ENCODE measurements at regions not wholly inside any gene's neighbourhood (a gene's known extent, or its start where the extent isn't known, plus 50 kb on each side); places are given as distances from the start of the nearest gene placed in this dataset.
A peak's percentile ranks its signal among the peaks of the same experiment; 100 is the strongest.

DNA sequence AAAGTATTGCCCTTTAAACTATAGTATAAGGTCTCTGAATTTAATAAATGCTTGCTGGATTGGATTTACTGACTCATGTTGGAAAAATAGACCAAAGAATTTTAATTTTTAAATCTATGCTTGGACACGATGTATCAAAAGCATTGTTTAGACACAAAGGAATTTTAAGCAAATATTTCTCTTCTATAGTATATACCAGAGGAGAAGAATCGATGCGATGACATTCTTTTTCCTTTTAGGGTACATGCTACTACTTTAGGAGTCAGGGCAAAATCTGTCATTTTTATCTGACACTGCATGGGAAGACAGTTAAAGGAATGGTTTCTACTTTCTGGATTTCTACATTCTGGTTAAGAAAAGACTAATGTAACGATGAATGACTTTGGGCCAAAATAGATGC is 339.9 kb downstream of the BMPER start:
- no peak for DNase-seq
- Histone ChIP-seq H3K27me3 (no peaks in the 10 kb centered on the region), H3K9me3 (no peaks in the 10 kb centered on the region; the same call in 1 of the 2 replicates), H3K4me3 (no peak overlapping the region), H3K36me3 (no peaks in the 10 kb centered on the region)

DNA sequence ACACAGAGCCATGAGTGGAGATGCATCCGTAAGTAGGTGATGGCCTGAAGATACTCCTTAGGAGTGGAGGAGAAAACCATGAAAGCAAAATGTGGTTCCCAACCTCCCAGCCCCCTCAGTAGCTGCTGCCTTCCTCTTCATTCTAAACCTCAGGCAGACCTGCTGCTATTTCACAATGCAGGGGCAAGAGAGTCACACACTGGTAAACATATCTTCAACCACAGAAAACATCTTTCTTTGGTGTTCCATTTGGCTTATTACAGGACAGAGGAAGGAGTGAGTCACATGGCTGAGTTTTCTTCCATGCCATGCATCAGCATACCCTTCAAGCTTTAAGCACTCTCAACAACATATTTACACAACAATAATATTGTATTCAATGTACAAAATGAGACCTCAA is 342.1 kb downstream of the BMPER start:
- no peaks in the 10 kb centered on the region for H3K36me3 ChIP-seq
- H3K27me3 ChIP-seq, result no peaks in the 10 kb centered on the region
- no peak for DNase-seq
- no peak overlapping the region for H3K4me3 ChIP-seq
- no peaks in the 10 kb centered on the region for H3K9me3 ChIP-seq

DNA sequence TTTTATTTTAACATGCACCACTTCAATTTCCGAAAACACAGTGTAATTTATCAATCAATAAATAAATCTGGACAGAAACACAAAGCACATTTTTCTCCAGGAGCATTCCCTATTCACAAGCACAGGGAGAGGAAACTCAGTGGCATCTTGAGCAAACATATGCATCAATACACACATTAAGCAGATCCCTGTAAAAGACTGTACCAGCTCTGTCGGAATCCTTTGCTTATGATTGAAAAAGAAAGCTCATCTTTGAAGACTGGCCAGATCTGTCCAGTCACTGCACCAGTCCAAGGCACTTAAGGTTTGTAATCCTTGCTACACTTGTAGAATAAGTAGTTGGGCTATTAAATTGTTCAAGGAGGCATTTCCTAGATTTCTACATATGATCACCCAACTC is 343.9 kb downstream of the BMPER start:
- Histone ChIP-seq H3K9me3 (no peaks in the 10 kb centered on the region), H3K36me3 (no peaks in the 10 kb centered on the region), H3K27me3 (no peaks in the 10 kb centered on the region), H3K4me3 (no peak overlapping the region)
- no peak for DNase-seq

DNA sequence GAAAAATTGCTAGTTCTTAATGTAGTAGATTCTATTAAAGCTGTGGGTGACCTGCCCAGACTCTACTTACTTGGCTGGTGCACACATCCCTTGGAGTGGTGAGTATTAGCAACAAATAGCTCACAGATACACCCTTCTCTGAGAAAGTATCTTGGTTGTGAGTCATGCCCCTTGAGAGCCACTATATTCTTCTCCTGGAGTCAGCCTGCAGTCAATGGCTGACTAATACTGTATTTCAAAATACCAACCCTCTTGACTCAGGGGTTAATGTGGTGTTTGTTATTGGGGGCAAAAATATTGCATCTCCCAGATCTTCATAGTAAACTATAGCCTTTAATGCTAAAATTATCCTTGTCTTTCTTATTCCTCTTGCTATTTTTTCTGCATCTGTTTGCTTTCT is 354.9 kb downstream of the BMPER start:
- Histone ChIP-seq H3K27me3 (no peaks in the 10 kb centered on the region), H3K9me3 (no peaks in the 10 kb centered on the region), H3K36me3 (no peaks in the 10 kb centered on the region), H3K4me3 (no peak overlapping the region)
- DNase-seq, result peak; percentile 72

GRCh38 chr7:34263168-34263567 is 357.8 kb downstream of the BMPER start:
- no peaks in the 10 kb centered on the region for H3K9me3 ChIP-seq
- H3K36me3 ChIP-seq, result no peaks in the 10 kb centered on the region
- H3K27me3 ChIP-seq, result no peaks in the 10 kb centered on the region
- no peak for DNase-seq
- H3K4me3 ChIP-seq, result no peak overlapping the region

DNA sequence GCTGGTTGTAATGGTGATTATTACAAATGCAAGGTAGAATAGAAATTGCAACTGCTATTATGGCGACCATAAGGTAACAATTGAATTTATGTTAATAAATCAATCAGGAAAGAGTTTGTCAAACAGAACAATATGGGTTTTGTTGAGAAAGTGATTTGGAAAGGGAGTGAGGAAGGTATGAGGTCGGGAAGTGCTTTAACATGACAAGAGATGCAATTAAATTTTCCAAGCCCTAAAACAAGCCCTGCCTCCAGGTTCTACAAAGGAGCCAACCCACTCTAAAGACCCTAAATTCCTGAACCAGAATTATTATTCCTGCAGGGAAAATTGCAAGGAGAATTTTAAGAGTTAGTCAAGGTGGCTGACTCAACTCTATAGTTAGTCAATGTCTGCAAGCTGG is 363.7 kb downstream of the BMPER start:
- no peaks in the 10 kb centered on the region for H3K36me3 ChIP-seq

DNA sequence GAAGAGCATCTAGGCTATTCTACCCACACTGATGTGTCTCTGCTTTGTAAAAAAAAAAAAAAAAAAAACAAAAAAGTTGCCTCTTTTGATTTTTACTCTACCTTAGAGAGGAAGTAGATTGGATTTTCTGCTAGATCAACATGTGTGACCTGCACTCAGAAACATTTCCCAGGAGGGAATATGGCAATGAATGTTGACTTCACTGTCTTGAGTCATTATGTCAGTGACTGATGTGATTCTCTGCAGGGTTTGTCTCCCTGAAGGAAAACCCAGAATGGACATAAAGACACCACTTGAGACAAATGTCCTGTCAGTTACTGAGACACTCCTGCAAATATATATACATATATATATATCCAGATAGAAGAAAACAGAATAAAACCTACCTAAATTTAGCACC is 370.3 kb downstream of the BMPER start:
- no peaks in the 10 kb centered on the region for H3K9me3 ChIP-seq
- no peaks in the 10 kb centered on the region for H3K27me3 ChIP-seq
- H3K36me3 ChIP-seq, result no peaks in the 10 kb centered on the region
- DNase-seq, result no peak
- H3K4me3 ChIP-seq, result no peak overlapping the region

More for the DNA sequence above, 363.7 kb downstream of the BMPER start:
- no peak for DNase-seq
- no peaks in the 10 kb centered on the region for H3K9me3 ChIP-seq
- H3K27me3 ChIP-seq, result no peaks in the 10 kb centered on the region
- no peak overlapping the region for H3K4me3 ChIP-seq

DNA sequence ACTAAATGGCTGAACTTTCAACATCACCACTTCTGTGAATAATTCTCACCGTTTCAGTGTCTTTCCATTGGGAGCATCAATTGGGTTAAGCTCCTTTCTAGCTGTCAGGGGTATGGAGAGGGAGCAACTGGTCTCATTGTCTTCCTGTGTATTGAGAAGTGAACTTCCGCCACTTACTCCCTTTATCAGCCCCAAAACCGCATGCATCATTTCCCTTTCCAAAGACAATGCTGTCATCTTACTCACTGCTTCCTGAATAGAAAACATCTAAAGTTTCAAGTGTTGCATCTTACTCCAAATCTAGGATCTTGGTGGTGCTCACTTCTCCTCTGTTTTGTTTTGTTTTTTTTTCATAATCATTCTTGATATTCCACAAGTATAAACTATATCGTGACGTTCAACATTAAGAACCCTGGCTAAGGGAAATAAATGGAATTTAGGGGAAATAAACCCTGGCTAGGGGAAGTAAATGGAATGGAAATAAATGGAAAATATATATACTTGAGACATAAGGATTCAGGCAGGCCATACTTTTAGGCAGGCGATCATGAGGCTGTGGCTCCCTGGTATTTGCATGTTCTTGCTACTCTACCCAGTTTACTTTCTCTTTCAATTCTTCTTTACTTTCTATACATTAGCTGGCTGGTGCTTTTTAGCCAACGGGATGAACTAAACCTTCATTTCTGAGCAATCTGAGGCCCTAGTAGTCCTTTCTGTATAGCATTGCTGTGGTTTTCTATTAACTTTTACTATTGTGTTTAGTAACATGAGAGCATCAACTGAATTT is 371.9 kb downstream of the BMPER start:
- DNase-seq, result peak; percentile 1
- no peaks in the 10 kb centered on the region for H3K27me3 ChIP-seq
- H3K4me3 ChIP-seq, result no peak overlapping the region

GRCh38 chr7:34277803-34278199 is 372.5 kb downstream of the BMPER start:
- Histone ChIP-seq H3K4me3 (no peak overlapping the region), H3K36me3 (no peaks in the 10 kb centered on the region), H3K27me3 (no peaks in the 10 kb centered on the region), H3K9me3 (no peaks in the 10 kb centered on the region)
- peak; percentile 9 for DNase-seq

More for the DNA sequence above, 371.9 kb downstream of the BMPER start:
- no peaks in the 10 kb centered on the region for H3K9me3 ChIP-seq
- no peaks in the 10 kb centered on the region for H3K36me3 ChIP-seq

- H3K27me3 ChIP-seq, result no peaks in the 10 kb centered on the region; the same call in 1 of the 2 replicates
- DNase-seq, result no peak
Observed at GRCh38 chr7:34281260-34281659, 375.9 kb downstream of the BMPER start.

GRCh38 chr7:34282271-34282670 is 375.7 kb upstream of the NPSR1 start:
- H3K36me3 ChIP-seq, result no peaks in the 10 kb centered on the region
- H3K9me3 ChIP-seq, result no peaks in the 10 kb centered on the region
- H3K4me3 ChIP-seq, result no peak overlapping the region
- no peak for DNase-seq
- no peaks in the 10 kb centered on the region; the same call in 1 of the 2 replicates for H3K27me3 ChIP-seq

More at GRCh38 chr7:34281260-34281659, 375.9 kb downstream of the BMPER start:
- no peak overlapping the region for H3K4me3 ChIP-seq
- no peaks in the 10 kb centered on the region for H3K9me3 ChIP-seq
- H3K36me3 ChIP-seq, result no peaks in the 10 kb centered on the region

DNA sequence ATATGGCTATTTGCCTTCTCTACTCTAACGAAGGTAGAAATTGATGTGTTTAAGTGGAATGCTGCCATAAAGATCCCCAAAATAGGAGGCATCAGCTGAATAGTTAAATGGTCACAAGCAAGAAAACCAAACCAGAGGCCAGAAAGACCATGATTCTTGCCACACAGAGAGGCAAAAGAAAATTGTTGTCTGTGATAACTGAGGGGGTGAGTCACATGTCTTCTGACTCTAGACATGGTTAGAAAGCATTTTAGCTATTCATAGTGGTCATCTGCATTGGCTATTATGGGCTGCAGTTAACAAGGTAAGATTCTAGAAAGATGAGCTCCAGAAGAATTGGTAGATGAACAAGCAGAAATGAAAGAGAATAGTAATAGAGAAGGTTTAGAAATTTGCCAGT is 361.4 kb upstream of the NPSR1 start:
- Histone ChIP-seq H3K9me3 (no peaks in the 10 kb centered on the region), H3K4me3 (no peak overlapping the region), H3K36me3 (no peaks in the 10 kb centered on the region), H3K27me3 (no peaks in the 10 kb centered on the region)
- DNase-seq, result no peak

- no peaks in the 10 kb centered on the region for H3K9me3 ChIP-seq
- H3K27me3 ChIP-seq, result no peaks in the 10 kb centered on the region
- H3K4me3 ChIP-seq, result no peak overlapping the region
- DNase-seq, result no peak
- no peaks in the 10 kb centered on the region for H3K36me3 ChIP-seq
Observed at GRCh38 chr7:34298492-34299013, 359.5 kb upstream of the NPSR1 start.

DNA sequence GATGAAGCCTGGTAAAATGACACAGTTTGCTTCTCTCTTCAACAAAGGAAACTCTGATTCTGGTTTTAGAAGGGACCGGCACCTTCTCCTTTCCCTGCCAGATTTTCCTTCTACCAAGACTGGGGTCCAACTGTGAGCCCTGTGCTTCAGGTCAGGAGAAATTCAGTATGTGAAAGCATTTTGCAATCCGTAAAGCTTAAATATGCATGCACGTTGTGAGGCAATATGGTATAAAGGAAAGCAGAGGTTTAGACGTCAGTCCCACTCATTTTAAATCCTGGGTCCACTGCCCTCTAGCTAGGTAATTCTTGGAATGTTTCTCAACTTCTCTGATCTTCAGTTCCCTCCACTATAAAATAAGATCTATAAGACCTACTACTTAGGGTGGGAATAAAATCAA is 359.0 kb upstream of the NPSR1 start:
- Histone ChIP-seq H3K36me3 (no peaks in the 10 kb centered on the region), H3K9me3 (no peaks in the 10 kb centered on the region), H3K27me3 (no peaks in the 10 kb centered on the region), H3K4me3 (no peak overlapping the region)
- no peak for DNase-seq

DNA sequence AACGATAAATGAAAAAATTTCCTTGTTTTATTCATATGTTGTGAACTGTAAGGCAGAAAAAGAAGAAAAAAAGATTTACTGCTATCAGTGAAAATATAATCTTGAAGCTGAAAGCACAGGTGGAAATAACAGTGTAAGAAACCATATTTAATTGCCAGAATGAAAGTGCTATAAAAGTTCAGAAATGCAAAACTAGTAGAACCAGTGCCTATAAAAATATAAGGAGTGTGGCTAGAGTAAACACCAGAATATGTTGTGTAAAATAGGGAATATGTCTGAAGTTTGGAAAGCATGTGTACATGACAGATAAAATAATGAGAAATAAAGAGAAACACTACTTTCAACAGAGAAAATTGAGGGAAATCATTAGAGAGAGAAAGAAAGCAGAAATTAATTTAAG is 350.5 kb upstream of the NPSR1 start:
- H3K9me3 ChIP-seq, result peaks cover 2% of the 10 kb centered on the region; the same call in 1 of the 2 replicates
- no peaks in the 10 kb centered on the region for H3K27me3 ChIP-seq
- H3K4me3 ChIP-seq, result no peak overlapping the region
- no peaks in the 10 kb centered on the region for H3K36me3 ChIP-seq
- no peak for DNase-seq

DNA sequence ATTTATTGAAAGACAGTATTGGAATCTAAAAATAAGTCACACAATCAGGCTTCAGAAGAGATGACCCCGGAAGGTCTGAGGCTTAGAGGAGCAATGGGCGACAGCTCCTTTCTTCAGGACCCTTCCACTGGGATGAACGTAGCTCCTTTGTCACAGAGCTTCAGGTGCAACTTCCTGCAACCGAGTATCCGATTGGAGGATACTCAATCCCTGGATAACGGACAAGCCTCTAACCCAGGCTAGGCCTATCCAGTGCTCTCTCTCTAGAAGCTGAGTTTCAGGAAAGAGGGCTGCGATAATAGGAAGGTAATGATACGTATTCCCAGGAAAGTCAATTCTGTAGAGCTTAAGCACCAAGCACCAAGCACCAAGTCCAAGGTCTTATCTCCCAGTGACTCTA is 349.4 kb upstream of the NPSR1 start:
- no peak overlapping the region for H3K4me3 ChIP-seq
- H3K36me3 ChIP-seq, result no peaks in the 10 kb centered on the region
- no peak for DNase-seq
- no peaks in the 10 kb centered on the region for H3K27me3 ChIP-seq
- peaks cover 2% of the 10 kb centered on the region; the same call in 1 of the 2 replicates for H3K9me3 ChIP-seq

- Histone ChIP-seq H3K27me3 (no peaks in the 10 kb centered on the region), H3K36me3 (no peaks in the 10 kb centered on the region), H3K4me3 (no peak overlapping the region), H3K9me3 (peaks cover 2% of the 10 kb centered on the region; the same call in 1 of the 2 replicates)
- no peak for DNase-seq
Observed at GRCh38 chr7:34309116-34309515, 348.9 kb upstream of the NPSR1 start.

DNA sequence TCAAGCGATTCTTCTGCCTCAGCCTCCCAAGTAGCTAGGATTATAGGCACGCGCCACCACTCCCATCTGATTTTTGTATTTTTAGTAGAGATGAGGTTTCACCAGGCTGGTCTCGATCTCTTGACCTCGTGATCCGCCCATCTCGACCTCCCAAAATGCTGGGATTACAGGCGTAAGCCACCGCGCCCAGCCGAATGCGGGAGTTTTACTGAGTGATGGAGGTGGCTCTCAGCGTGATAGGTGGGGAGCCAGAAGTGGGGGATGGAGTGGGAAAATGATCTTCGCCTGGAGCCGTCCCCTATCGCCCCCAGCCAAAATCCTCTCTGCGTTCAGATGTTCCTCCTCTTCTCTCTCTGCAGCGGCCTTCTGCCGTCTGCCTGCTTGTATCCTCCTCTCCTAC is 348.4 kb upstream of the NPSR1 start:
- Histone ChIP-seq H3K4me3 (no peak overlapping the region), H3K9me3 (peaks cover 2% of the 10 kb centered on the region; the same call in 1 of the 2 replicates), H3K27me3 (no peaks in the 10 kb centered on the region), H3K36me3 (no peaks in the 10 kb centered on the region)
- DNase-seq, result no peak
